H4 (cell line): ENCODE measurements at regions not wholly inside any gene's neighbourhood (a gene's known extent, or its start where the extent isn't known, plus 50 kb on each side); places are given as distances from the start of the nearest gene placed in this dataset.

Experiments
- DNase-seq: peaks from one replicate; pipeline ENCODE4 v3.0.0-alpha.2; 2015; ENCODE audit warnings: low spot score

GRCh38 chr5:67272453-67273130 is 76.0 kb upstream of the CD180 start:
- peak; percentile 58 for DNase-seq

GRCh38 chr5:67268231-67269021 is 71.8 kb upstream of the CD180 start:
- peak; percentile 91 for DNase-seq

- no peak for DNase-seq
Measured at GRCh38 chr5:67267512-67268216, 71.1 kb upstream of the CD180 start.

- DNase-seq = no peak
Measured at GRCh38 chr5:67266654-67267350, 70.2 kb upstream of the CD180 start.

- no peak for DNase-seq
Measured at GRCh38 chr5:67265951-67266350, 69.4 kb upstream of the CD180 start.

GRCh38 chr5:67263656-67264408 is 67.2 kb upstream of the CD180 start:
- no peak for DNase-seq

GRCh38 chr5:67262956-67263355 is 66.4 kb upstream of the CD180 start:
- DNase-seq = no peak

GRCh38 chr5:67262206-67262605 is 65.6 kb upstream of the CD180 start:
- DNase-seq = no peak

- no peak for DNase-seq
Measured at GRCh38 chr5:67259548-67260215, 63.1 kb upstream of the CD180 start.

GRCh38 chr5:67257500-67257899 is 60.9 kb upstream of the CD180 start:
- DNase-seq = no peak

GRCh38 chr5:67257077-67257476 is 60.5 kb upstream of the CD180 start:
- DNase-seq = no peak

- no peak for DNase-seq
Measured at GRCh38 chr5:67255881-67256280, 59.3 kb upstream of the CD180 start.

GRCh38 chr5:67253911-67254310 is 57.3 kb upstream of the CD180 start:
- no peak for DNase-seq

GRCh38 chr5:67249590-67249895 is 52.9 kb upstream of the CD180 start:
- peak; percentile 21 for DNase-seq

GRCh38 chr5:67248703-67249589 is 52.3 kb upstream of the CD180 start:
- peak; percentile 56 for DNase-seq

- no peak for DNase-seq
Measured at GRCh38 chr5:67246546-67247268, 50.1 kb upstream of the CD180 start.
